ENCODE measurements at regions not wholly inside any gene's neighbourhood (a gene's known extent, or its start where the extent isn't known, plus 50 kb on each side); places are given as distances from the start of the nearest gene placed in this dataset.

GRCh38 chr12:77682488-77682887 lies 148.2 kb upstream of the NAV3 start:
- Mint-ChIP-seq H3K27me3 (ENCODE audit: unreplicated experiment) (no peaks in the 10 kb centered on the region), H3K36me3 (ENCODE audit: insufficient read depth, unreplicated experiment) (no peaks in the 10 kb centered on the region), H3K4me1 (ENCODE audit: low read depth, unreplicated experiment) (no peaks in the 10 kb centered on the region), H3K27ac (ENCODE audit: unreplicated experiment) (no peak overlapping the region), H3K4me3 (ENCODE audit: low read depth, unreplicated experiment) (no peak overlapping the region), H3K9me3 (ENCODE audit: low read depth, unreplicated experiment) (no peaks in the 10 kb centered on the region)
- DNase-seq = no peak
- intact Hi-C loops (cut with micrococcal nuclease; ENCODE audit: unreplicated experiment) = loop anchor here (10.0 kb wide), 2 partner anchors 208 to 308 kb away; no protein-coding TSS in a partner anchor
- TF ChIP-seq CTCF (IDR thresholded peaks at IDR 0.05; ENCODE audit: unreplicated experiment) = no peak
- CTCF ChIA-PET = no interaction called here
- no TSS peak for BruUV-seq (replicated peaks)

- intact Hi-C loops (cut with micrococcal nuclease; ENCODE audit: unreplicated experiment) = loop anchor here (10.0 kb wide), 2 partner anchors 207 to 307 kb away; no protein-coding TSS in a partner anchor
- no TSS peak for BruUV-seq (replicated peaks)
- no peaks in the 10 kb centered on the region for H3K9me3 Mint-ChIP-seq (ENCODE audit: low read depth, unreplicated experiment)
- no peaks in the 10 kb centered on the region for H3K27me3 Mint-ChIP-seq (ENCODE audit: unreplicated experiment)
- CTCF ChIA-PET = no interaction called here
- no peak overlapping the region for H3K4me3 Mint-ChIP-seq (ENCODE audit: low read depth, unreplicated experiment)
- no peaks in the 10 kb centered on the region for H3K36me3 Mint-ChIP-seq (ENCODE audit: insufficient read depth, unreplicated experiment)
- H3K4me1 Mint-ChIP-seq (ENCODE audit: low read depth, unreplicated experiment) = no peaks in the 10 kb centered on the region
- TF ChIP-seq CTCF (IDR thresholded peaks at IDR 0.05; ENCODE audit: unreplicated experiment) = no peak
- H3K27ac Mint-ChIP-seq (ENCODE audit: unreplicated experiment) = no peak overlapping the region
- no peak for DNase-seq
Observed at GRCh38 chr12:77681726-77682125, 149.0 kb upstream of the NAV3 start.

GRCh38 chr12:77679686-77680085 lies 151.0 kb upstream of the NAV3 start:
- no peak overlapping the region for H3K4me3 Mint-ChIP-seq (ENCODE audit: low read depth, unreplicated experiment)
- H3K36me3 Mint-ChIP-seq (ENCODE audit: insufficient read depth, unreplicated experiment) = no peaks in the 10 kb centered on the region
- H3K4me1 Mint-ChIP-seq (ENCODE audit: low read depth, unreplicated experiment) = no peaks in the 10 kb centered on the region
- no TSS peak for BruUV-seq (replicated peaks)
- H3K27ac Mint-ChIP-seq (ENCODE audit: unreplicated experiment) = no peak overlapping the region
- no peaks in the 10 kb centered on the region for H3K9me3 Mint-ChIP-seq (ENCODE audit: low read depth, unreplicated experiment)
- intact Hi-C loops (cut with micrococcal nuclease; ENCODE audit: unreplicated experiment) = loop anchor here (10.0 kb wide), 2 partner anchors 205 to 305 kb away; no protein-coding TSS in a partner anchor
- no peak for TF ChIP-seq CTCF (IDR thresholded peaks at IDR 0.05; ENCODE audit: unreplicated experiment)
- no peaks in the 10 kb centered on the region for H3K27me3 Mint-ChIP-seq (ENCODE audit: unreplicated experiment)
- CTCF ChIA-PET = no interaction called here
- DNase-seq = no peak

GRCh38 chr12:77678621-77679020 lies 152.1 kb upstream of the NAV3 start:
- no peak for DNase-seq
- CTCF ChIA-PET = no interaction called here
- no peaks in the 10 kb centered on the region for H3K4me1 Mint-ChIP-seq (ENCODE audit: low read depth, unreplicated experiment)
- no peaks in the 10 kb centered on the region for H3K27me3 Mint-ChIP-seq (ENCODE audit: unreplicated experiment)
- H3K27ac Mint-ChIP-seq (ENCODE audit: unreplicated experiment) = no peak overlapping the region
- no peak for TF ChIP-seq CTCF (IDR thresholded peaks at IDR 0.05; ENCODE audit: unreplicated experiment)
- no peaks in the 10 kb centered on the region for H3K36me3 Mint-ChIP-seq (ENCODE audit: insufficient read depth, unreplicated experiment)
- no peak overlapping the region for H3K4me3 Mint-ChIP-seq (ENCODE audit: low read depth, unreplicated experiment)
- no TSS peak for BruUV-seq (replicated peaks)
- H3K9me3 Mint-ChIP-seq (ENCODE audit: low read depth, unreplicated experiment) = no peaks in the 10 kb centered on the region
- intact Hi-C loops (cut with micrococcal nuclease; ENCODE audit: unreplicated experiment) = no loop called here
